ENCODE measurements at regions not wholly inside any gene's neighbourhood (a gene's known extent, or its start where the extent isn't known, plus 50 kb on each side); places are given as distances from the start of the nearest gene placed in this dataset.

- no peak for TF ChIP-seq PBX3 (CRISPR knock-in tag; IDR thresholded peaks at IDR 0.05; ENCODE audit: borderline replicate concordance)
- peak; percentile 90 for TF ChIP-seq RXRB (CRISPR knock-in tag; IDR thresholded peaks at IDR 0.05; ENCODE audit: borderline replicate concordance)
- peak; percentile 70; the same call in 1 of the 2 replicates for TF ChIP-seq ZNF331 (CRISPR knock-in tag; IDR thresholded peaks at IDR 0.05)
- TF ChIP-seq PITX1 (CRISPR knock-in tag; IDR thresholded peaks at IDR 0.05) = peak; percentile 52; the same call in 1 of the 2 replicates
- TF ChIP-seq, protein P1, sequence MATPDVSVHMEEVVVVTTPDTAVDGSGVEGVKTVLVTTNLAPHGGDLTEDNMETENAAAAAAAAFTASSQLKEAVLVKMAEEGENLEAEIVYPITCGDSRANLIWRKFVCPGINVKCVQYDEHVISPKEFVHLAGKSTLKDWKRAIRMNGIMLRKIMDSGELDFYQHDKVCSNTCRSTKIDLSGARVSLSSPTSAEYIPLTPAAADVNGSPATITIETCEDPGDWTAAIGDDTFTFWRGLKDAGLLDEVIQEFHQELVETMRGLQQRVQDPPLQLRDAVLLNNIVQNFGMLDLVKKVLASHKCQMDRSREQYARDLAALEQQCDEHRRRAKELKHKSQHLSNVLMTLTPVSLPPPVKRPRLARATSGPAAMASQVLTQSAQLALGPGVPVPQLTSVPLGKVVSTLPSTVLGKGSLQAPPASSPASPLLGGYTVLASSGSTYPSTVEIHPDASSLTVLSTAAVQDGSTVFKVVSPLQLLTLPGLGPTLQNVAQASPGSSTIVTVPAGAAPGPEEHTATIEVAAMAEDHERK (CRISPR knock-in tag; IDR thresholded peaks at IDR 0.05; ENCODE audit: low read depth) = no peak
- peak; percentile 94 for TF ChIP-seq MLX (CRISPR knock-in tag; IDR thresholded peaks at IDR 0.05)
- peak; percentile 70 for TF ChIP-seq ARNTL (CRISPR knock-in tag; IDR thresholded peaks at IDR 0.05)
- no peak for TF ChIP-seq MEIS1 (CRISPR knock-in tag; IDR thresholded peaks at IDR 0.05; ENCODE audit: borderline replicate concordance)
- no peak for TF ChIP-seq ZKSCAN5 (CRISPR knock-in tag; IDR thresholded peaks at IDR 0.05)
- no peak for TF ChIP-seq GPBP1L1 (CRISPR knock-in tag; IDR thresholded peaks at IDR 0.05)
- TF ChIP-seq, protein P2, sequence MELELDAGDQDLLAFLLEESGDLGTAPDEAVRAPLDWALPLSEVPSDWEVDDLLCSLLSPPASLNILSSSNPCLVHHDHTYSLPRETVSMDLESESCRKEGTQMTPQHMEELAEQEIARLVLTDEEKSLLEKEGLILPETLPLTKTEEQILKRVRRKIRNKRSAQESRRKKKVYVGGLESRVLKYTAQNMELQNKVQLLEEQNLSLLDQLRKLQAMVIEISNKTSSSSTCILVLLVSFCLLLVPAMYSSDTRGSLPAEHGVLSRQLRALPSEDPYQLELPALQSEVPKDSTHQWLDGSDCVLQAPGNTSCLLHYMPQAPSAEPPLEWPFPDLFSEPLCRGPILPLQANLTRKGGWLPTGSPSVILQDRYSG (CRISPR knock-in tag; IDR thresholded peaks at IDR 0.05) = no peak
- TF ChIP-seq GPN1 (CRISPR knock-in tag; IDR thresholded peaks at IDR 0.05; ENCODE audit: borderline replicate concordance) = no peak
- TF ChIP-seq, protein P3, sequence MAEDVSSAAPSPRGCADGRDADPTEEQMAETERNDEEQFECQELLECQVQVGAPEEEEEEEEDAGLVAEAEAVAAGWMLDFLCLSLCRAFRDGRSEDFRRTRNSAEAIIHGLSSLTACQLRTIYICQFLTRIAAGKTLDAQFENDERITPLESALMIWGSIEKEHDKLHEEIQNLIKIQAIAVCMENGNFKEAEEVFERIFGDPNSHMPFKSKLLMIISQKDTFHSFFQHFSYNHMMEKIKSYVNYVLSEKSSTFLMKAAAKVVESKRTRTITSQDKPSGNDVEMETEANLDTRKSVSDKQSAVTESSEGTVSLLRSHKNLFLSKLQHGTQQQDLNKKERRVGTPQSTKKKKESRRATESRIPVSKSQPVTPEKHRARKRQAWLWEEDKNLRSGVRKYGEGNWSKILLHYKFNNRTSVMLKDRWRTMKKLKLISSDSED (CRISPR knock-in tag; IDR thresholded peaks at IDR 0.05) = no peak
- TF ChIP-seq SOX6 (IDR thresholded peaks at IDR 0.05) = no peak
- peak; percentile 87 for TF ChIP-seq SOX6 (CRISPR knock-in tag; IDR thresholded peaks at IDR 0.05)
- TF ChIP-seq PAX8 (CRISPR knock-in tag; IDR thresholded peaks at IDR 0.05; ENCODE audit: borderline replicate concordance) = no peak
- no peak for TF ChIP-seq HHEX (CRISPR knock-in tag; IDR thresholded peaks at IDR 0.05)
- TF ChIP-seq HMG20B (CRISPR knock-in tag; conservative IDR thresholded peaks at IDR 0.05) = 0 out of 2 replicates have a peak, but pooled peaks have one; percentile 29
- TF ChIP-seq ZNF7 (CRISPR knock-in tag; IDR thresholded peaks at IDR 0.05) = no peak
- 0 out of 2 replicates have a peak, but pooled peaks have one; percentile 49 for TF ChIP-seq HOXA5 (CRISPR knock-in tag; IDR thresholded peaks at IDR 0.05)
- TF ChIP-seq FOXK1 (CRISPR knock-in tag; IDR thresholded peaks at IDR 0.05; ENCODE audit: borderline replicate concordance, low read depth) = peak; percentile 58; the same call in 1 of the 2 replicates
- TF ChIP-seq ZNF772 (CRISPR knock-in tag; IDR thresholded peaks at IDR 0.05) = peak; percentile 50; the same call in 1 of the 2 replicates
Observed at GRCh38 chr18:23401400-23402347, 51.4 kb upstream of the RIOK3 start (continued).
